KMS-11 (cell line): ENCODE measurements at regions not wholly inside any gene's neighbourhood (a gene's known extent, or its start where the extent isn't known, plus 50 kb on each side); places are given as distances from the start of the nearest gene placed in this dataset.

Source experiments
- H2AFZ ChIP-seq: fragments of 200-600 bp; sonication (generic); 2 replicates; pipeline ENCODE4 v1.6.1; 2016; ENCODE audit warnings: antibody characterized with exemption, mixed run types, low read depth
- H3K27ac ChIP-seq: fragments of 200-600 bp; sonication (generic); 2 replicates; pipeline ENCODE4 v1.6.1; 2016; ENCODE audit warnings: mild to moderate bottlenecking, mixed run types
- H3K27me3 ChIP-seq: fragments of 200-600 bp; sonication (generic); 2 replicates; pipeline ENCODE4 v1.6.1; 2017; ENCODE audit warnings: mild to moderate bottlenecking, low read depth, mixed run types, moderate library complexity; ENCODE audit not compliant: insufficient read depth
- H3K36me3 ChIP-seq: fragments of 200-600 bp; sonication (generic); 2 replicates; pipeline ENCODE4 v1.6.1; 2017; ENCODE audit warnings: mild to moderate bottlenecking, mixed run types; ENCODE audit not compliant: insufficient read depth
- H3K4me1 ChIP-seq: fragments of 200-600 bp; sonication (generic); 2 replicates; pipeline ENCODE4 v1.6.1; 2016; ENCODE audit warnings: mild to moderate bottlenecking, low read depth, mixed run types; ENCODE audit not compliant: poor library complexity, severe bottlenecking
- H3K4me2 ChIP-seq: fragments of 200-600 bp; sonication (generic); 2 replicates; pipeline ENCODE4 v1.7.0; 2016; ENCODE audit warnings: mild to moderate bottlenecking, mixed run types
- H3K4me3 ChIP-seq: fragments of 200-600 bp; sonication (generic); IDR thresholded peaks from 2 replicates; pipeline ENCODE4 v1.6.1; 2017; ENCODE audit warnings: low read depth, low read length, mixed read lengths; ENCODE audit not compliant: insufficient read depth
- H3K79me2 ChIP-seq: fragments of 200-600 bp; sonication (generic); 2 replicates; pipeline ENCODE4 v1.6.1; 2016; ENCODE audit warnings: low read depth, mixed run types; ENCODE audit not compliant: insufficient read depth
- H3K9ac ChIP-seq: fragments of 200-600 bp; sonication (generic); 2 replicates; pipeline ENCODE4 v1.6.1; 2016; ENCODE audit warnings: mild to moderate bottlenecking, mixed run types
- H4K20me1 ChIP-seq: fragments of 200-600 bp; sonication (generic); 2 replicates; pipeline ENCODE4 v1.6.1; 2016; ENCODE audit warnings: mild to moderate bottlenecking, mixed run types; ENCODE audit not compliant: insufficient read depth
- TF ChIP-seq, protein P1 (sequence below): fragments of 200-600 bp; sonication (generic); conservative IDR thresholded peaks from 2 replicates; pipeline ENCODE4 v1.6.1; 2017; ENCODE audit warnings: low read depth, mild to moderate bottlenecking, antibody characterized with exemption, low read length, moderate library complexity, mixed read lengths

DNA sequence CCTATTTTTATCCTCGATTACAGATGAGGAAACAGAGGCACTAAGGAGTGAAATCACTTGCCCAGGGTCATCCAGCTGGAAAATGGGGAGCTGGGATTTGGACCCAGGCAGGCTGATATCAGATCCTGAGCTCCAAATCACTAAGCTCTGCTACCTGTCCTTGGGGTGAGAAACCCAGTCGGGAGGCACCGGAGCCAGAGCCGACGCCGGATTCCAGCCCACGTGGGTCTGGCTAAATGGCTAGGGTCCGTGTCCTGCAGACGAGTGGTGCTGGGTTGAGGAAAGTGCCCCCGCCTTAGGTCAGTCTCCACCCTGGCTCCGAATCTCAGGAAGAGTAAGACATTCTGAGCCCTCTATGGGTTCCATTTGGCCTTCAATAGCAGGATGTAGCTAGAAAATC is 61.3 kb upstream of the GGTA1 start:
- TF ChIP-seq, protein P1, sequence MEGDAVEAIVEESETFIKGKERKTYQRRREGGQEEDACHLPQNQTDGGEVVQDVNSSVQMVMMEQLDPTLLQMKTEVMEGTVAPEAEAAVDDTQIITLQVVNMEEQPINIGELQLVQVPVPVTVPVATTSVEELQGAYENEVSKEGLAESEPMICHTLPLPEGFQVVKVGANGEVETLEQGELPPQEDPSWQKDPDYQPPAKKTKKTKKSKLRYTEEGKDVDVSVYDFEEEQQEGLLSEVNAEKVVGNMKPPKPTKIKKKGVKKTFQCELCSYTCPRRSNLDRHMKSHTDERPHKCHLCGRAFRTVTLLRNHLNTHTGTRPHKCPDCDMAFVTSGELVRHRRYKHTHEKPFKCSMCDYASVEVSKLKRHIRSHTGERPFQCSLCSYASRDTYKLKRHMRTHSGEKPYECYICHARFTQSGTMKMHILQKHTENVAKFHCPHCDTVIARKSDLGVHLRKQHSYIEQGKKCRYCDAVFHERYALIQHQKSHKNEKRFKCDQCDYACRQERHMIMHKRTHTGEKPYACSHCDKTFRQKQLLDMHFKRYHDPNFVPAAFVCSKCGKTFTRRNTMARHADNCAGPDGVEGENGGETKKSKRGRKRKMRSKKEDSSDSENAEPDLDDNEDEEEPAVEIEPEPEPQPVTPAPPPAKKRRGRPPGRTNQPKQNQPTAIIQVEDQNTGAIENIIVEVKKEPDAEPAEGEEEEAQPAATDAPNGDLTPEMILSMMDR: no peak
- H3K4me1 ChIP-seq: no peaks in the 10 kb centered on the region
- no peaks in the 10 kb centered on the region for H3K27me3 ChIP-seq

DNA sequence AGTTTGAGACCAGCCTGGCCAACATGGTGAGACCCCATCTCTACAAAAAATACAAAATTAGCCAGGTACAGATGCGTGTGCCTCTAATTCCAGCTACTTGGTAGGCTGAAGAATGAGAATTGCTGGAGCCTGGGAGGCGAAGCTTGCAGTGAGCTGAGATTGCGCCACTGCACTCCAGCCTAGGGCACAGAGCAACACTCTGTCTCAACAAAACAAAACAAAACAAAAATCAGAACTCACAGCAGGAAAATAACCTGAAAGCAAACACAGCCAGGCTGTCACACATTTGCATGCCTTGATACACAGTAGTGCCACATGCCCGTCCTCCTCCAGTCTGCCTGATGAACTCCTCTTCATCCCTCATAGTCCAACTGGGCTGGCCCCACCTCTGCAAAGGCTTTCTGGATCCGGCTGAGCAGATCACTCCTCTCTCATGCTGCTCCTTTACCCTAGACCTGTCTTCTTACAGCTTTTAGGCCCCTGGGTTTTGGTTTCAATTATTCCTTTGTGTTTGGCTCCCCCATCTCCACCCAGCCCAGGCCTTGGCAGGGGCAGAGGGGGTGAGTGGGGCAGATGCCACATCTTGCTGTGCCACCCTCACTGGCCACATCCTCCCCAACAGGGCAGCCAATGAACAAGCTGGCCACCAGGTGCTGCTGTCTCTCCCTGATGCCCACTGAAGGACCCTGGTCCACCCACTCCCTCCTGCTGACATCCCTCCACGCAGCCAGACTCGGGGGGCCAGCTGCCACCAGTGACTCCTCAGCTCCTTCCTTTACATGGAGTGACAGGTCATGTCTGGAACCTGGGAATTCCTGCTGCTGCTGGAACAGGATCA is 62.0 kb upstream of the GGTA1 start:
- Histone ChIP-seq H3K36me3 (no peaks in the 10 kb centered on the region), H3K27me3 (no peaks in the 10 kb centered on the region), H3K4me2 (no peak overlapping the region), H3K79me2 (no peaks in the 10 kb centered on the region), H3K27ac (no peak overlapping the region), H3K4me3 (no peak overlapping the region), H2AFZ (no peak overlapping the region), H3K4me1 (no peaks in the 10 kb centered on the region), H4K20me1 (no peaks in the 10 kb centered on the region), H3K9ac (no peak overlapping the region)
- TF ChIP-seq, protein P1: no peak

More for the DNA sequence above, 61.3 kb upstream of the GGTA1 start:
- Histone ChIP-seq H3K9ac (no peak overlapping the region), H3K4me3 (no peak overlapping the region), H4K20me1 (no peaks in the 10 kb centered on the region), H3K4me2 (no peak overlapping the region), H3K27ac (no peak overlapping the region), H3K79me2 (no peaks in the 10 kb centered on the region), H2AFZ (no peak overlapping the region), H3K36me3 (no peaks in the 10 kb centered on the region)

DNA sequence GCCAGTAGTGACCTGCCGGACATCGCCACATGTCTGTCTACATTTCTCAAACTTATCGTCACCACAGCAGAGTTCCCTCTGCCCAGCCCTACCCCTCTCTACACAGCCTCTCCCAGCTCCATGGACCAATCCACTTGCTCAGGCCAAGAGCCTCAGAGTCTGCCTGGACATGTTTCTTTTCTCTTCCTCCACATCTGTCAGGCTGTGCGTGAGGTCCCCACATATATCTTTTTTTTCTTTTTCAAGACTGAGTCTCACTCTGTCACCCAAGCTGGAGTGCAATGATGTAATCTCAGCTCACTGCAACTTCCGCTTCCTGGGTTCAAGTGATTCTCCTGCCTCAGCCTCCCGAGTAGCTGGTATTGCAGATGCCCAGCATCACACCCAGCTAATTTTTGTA is 62.7 kb upstream of the GGTA1 start:
- no peak overlapping the region for H3K27ac ChIP-seq
- no peaks in the 10 kb centered on the region; the same call in 1 of the 2 replicates for H3K27me3 ChIP-seq

DNA sequence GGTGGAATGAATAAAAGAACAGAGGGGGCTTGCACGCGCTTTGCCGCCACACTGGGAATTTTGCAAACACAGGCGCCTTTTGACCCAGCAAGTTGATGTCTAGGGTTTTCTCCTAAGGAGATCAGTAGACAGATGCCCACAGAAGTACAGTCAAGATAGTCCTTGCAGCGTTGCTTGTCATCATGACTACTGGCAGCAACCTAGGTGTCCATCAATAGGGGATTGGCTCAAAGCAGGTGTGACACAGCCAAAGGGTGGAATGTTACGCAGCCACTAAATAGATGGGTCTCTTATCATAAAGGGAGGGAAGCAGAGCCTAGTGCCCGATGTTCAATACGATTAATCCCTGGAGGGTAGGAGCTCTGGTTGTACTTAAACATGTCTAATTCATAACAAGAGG is 63.8 kb upstream of the GGTA1 start:
- no peak overlapping the region for H3K27ac ChIP-seq
- H4K20me1 ChIP-seq: no peaks in the 10 kb centered on the region
- H3K9ac ChIP-seq: no peak overlapping the region
- no peak overlapping the region for H2AFZ ChIP-seq
- TF ChIP-seq, protein P1: no peak
- no peaks in the 10 kb centered on the region for H3K4me1 ChIP-seq
- H3K36me3 ChIP-seq: no peaks in the 10 kb centered on the region
- no peaks in the 10 kb centered on the region for H3K79me2 ChIP-seq
- H3K4me2 ChIP-seq: no peak overlapping the region
- no peaks in the 10 kb centered on the region; the same call in 1 of the 2 replicates for H3K27me3 ChIP-seq
- no peak overlapping the region for H3K4me3 ChIP-seq

More for the DNA sequence above, 62.7 kb upstream of the GGTA1 start:
- H4K20me1 ChIP-seq: no peaks in the 10 kb centered on the region
- TF ChIP-seq, protein P1: no peak
- H3K4me3 ChIP-seq: no peak overlapping the region
- no peaks in the 10 kb centered on the region for H3K4me1 ChIP-seq
- H3K79me2 ChIP-seq: no peaks in the 10 kb centered on the region
- no peak overlapping the region for H3K9ac ChIP-seq
- H3K4me2 ChIP-seq: no peak overlapping the region
- H3K36me3 ChIP-seq: no peaks in the 10 kb centered on the region
- no peak overlapping the region for H2AFZ ChIP-seq
